HG03432 (cell line): ENCODE measurements at regions not wholly inside any gene's neighbourhood (a gene's known extent, or its start where the extent isn't known, plus 50 kb on each side); places are given as distances from the start of the nearest gene placed in this dataset.

Experiments used
- ATAC-seq: cut with Tn5 transposase; IDR thresholded peaks from one replicate; pipeline ENCODE4 v1.9.1; 2021; ENCODE audit warnings: mild to moderate bottlenecking, moderate library complexity; ENCODE audit not compliant: unreplicated experiment

DNA sequence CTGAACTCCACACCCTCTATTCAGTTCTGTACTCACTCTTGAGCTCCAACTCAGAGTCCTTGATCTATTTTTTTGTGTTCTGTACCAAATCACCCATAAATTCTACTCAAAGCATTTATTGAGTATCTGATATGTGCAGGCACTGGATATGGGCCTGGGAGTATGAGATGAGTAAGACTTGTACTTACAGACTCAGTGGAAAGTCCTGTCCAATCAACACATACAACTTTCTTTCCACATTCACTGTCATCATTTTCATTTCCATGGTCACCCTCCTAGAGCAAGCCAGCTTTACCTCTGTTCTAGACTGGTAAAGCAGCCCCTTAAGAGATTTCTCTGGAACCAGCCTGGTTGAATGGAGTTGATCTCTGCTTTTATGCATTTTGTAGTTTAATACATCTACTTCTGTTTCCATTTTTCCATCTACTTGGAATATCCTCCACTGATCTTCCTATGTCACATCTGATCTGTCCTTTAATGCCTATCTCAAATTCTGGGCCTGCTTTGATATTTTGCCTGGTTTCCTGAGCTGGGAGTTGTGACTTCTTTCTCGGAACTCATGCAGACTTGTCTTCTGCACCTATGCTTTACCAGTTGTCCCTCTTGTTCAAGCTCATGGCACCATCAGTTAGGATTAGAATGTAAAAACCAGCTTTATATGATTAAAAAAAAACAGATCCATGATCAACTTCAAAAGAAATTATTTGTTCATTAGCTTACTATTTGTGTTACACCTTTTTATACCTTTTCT, 96.9 kb upstream of the GLS start:
- no peak for ATAC-seq

DNA sequence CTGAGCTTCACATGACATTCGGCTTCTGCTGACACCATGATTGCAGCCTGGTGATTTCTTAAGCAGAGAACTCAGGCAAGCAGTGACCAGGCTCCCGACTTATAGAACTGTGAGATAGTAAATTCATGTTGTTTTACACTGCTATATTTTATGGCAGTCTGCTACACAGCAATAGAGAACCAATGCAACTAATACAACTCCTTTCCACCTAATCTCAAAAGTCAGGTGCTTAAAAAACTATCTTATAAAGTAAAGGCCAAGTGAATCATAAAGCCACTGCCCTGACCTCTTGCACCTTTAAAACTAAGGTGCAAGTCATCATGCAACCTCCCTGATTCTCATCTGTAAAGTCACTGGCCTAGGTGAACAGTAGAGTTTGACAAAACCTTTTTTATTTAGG, 95.3 kb upstream of the GLS start:
- no peak for ATAC-seq

DNA sequence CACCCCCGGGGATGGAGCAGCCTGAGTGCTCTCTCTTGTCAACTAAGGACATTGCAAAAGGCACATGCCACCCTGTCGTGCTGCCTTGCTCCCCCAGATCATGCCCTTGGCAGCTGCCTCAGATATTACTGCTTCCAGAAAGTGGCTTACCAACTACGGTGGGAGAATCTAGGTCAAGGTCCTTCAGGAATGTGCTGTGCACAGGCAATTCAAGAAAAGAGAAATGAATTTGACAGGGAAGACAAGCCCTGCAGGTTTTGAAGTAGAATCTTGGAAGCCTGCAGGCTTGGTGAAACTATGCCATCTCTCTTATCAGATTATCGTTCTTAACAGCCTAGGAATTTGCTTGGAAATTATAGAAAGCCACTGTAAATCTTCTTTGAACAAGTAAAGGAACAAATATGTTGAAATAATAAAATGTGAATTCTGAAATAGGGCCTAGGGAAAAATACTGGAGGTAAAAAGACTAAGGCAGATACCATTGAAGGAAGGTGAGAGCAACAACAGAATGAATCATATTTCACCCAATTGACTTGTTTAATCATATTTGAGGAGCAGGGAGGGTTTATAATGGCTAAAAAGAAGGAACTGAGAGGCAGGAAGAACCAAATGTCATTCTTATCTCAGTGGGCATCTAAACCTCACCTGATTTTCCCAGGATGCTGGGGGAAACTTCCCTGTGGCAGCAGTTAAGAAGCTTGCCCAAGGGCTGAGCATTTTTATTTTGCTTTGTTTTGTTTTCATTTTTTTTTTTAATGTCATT, 94.0 kb upstream of the GLS start:
- no peak for ATAC-seq

DNA sequence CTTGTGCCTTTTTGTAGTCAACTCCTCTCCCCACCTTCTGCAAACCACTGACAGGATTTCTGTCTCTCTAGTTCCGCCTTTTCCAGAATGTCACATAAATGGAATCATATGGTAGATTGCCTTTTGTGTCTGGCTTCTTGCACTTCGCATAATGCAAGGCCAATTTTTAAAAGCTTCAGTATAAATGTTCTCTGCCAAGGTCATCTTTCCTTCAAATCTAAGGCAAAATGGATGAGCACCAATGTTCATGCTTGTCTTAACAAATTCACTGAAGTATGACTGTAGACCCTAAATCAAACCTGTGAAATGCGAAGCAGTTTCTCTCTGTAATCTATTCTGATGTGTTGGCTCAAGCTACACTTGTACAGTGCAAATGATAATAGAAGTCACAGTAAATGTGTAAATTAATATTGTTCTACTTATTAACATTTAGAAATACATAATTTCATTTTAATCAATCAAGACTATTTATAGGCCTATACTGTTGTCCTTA, 92.8 kb upstream of the GLS start:
- no peak for ATAC-seq

DNA sequence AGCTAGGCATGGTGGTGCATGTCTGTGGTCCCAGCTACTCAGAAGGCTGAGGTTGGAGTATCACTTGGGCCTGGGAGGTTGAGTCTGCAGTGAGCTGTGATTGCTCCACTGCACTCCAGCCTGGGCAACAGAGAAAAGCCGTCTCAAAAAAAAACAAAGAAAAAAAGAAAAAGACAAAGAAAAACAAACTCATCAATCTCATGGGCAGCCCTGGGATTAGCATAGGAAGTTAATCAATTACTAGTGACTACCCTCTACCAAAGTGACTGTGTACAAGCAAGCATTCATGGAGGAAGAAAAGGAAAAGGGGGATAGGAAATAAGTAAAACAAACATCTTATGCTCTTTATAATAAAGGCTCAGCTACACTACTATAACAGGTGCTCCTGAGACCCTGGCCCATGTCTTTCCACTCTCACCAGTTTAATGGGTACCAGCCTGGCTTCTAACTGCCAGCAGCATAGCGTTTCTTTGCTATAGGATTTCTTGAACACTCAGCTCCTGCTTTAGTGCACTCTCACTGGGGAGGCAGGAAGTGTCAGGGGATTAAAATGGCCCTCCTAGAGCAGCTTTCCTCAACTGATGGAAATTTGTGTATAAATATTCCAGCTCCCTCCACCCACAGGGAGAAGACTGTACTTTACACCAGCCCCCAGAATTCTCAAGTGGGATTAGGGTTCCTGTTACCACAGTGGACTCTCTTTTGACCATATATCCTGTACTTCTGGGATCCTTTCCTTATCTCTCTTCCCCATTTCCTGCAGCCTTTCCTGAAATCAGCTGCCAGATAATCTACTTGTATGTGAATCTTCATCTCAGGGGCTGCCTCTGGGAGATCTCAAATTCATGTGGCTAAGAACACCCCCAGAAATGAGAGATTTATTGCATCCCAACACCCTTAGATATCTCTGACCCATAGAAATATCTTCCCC, 91.3 kb upstream of the GLS start:
- ATAC-seq: no peak

DNA sequence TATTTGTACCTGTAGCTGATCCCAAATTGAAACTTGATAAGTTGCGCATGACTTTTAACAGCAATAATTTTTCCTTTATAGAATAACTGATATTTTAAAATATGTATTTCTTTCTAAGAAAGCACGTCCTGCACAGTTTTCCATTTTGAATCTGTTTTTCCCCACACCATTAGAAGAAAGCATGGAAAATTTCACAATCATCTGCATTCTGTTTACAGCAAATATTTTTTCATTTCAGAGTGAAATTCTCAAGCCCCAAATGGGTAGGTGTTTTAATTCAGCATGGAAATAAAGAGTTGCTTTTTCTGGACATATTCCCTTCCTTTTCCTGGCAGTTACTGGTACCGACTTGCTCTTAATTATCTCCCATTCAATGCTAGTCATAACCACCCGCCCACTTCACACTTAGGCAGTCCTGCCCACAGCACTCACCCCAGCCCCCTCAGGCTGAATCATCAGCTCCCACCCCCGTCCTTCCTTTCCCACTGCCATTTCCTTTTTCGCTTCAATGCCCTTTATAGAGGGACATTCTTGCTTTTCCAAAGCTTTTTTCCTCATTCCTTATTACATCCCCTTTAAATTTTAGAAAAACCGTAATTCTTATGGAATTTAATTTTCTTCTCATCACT, 89.2 kb upstream of the GLS start:
- ATAC-seq: no peak

DNA sequence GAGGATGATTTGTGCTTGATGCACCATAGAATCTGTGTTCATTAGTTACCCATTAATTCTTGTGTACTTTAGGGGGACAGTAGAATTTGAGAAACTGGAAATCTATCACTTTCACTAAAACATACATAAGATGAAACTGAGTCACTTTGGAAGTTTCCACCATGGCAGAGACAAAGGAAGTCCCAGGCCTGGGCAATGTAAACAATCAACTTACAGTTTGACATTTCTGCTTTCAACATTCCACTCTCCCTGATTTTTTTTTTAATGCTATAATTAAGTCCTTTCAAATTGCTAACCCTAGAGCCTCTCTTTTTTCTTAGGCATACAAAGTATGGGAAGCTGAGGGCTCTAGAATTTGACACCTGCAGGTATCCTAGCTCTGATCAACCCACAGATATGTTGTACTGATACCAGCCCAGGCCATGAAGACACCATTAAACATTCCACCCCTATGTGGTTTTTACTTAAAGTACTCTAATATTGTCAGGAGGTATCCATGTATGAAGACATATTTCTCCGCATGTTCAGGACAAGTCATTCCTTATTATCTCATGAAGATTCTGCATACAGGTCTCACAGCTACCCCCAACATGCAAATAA, 88.5 kb upstream of the GLS start:
- ATAC-seq: no peak

DNA sequence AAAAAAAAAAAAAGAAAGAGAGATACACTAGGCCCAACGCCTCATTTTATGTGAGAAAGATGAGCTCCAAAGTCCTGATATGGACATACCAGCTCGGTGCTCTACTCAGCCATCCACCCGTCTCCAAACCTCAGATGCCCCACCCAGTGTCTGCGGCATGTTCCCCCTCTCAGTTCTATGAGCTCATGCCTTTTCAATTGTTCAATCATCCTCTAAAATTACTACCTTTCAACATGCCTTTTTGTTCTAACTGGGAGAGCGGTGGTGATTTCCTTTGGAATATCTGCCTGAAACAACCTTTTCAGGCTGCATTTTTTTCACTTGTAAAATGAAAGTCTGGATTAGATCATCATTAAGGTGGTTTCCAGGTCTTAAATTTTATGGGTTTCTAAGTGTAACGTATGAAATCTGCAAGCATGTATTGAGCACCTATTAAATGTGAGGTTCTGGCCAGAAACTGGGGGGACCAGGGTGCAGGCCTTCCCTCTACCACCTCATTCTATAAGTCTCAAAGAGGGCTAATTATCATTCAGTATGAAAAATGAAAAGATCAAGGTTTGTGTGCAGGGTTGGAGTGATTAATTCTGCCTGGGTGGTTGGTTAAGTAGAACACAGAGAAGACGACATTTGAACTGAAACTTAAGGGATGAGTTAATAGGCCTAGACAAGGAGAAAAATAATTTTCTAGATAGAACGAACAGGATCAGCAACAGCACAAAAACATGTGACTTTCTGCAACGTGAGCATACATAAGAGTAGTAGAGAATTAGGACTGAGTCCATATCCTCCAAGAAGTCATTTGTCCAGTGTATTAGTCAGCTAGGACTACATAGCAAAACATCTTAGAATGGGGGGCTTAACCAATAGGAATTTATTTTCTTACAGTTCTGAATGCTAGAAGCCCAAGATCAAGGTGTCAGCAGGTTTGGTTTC, 87.4 kb upstream of the GLS start:
- ATAC-seq: no peak

DNA sequence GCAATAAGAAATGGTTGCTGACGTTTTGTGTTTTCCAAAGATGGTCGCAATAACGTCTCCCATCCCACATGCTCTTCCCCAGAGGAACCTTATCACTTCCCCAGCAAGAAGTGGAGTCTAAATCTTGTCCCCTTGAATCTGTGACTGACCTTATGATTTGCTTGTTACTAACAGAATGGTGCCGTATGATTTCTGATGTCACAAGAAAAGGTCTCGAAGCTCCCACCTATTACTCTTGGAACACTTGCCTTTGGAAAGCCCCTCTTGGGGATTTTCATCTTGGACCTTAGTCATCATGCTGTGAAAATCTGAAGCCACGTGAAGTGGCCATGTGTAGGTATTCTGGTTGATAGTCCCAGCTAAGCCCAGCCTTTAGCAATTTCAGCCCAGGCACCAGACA, 86.2 kb upstream of the GLS start:
- no peak for ATAC-seq

DNA sequence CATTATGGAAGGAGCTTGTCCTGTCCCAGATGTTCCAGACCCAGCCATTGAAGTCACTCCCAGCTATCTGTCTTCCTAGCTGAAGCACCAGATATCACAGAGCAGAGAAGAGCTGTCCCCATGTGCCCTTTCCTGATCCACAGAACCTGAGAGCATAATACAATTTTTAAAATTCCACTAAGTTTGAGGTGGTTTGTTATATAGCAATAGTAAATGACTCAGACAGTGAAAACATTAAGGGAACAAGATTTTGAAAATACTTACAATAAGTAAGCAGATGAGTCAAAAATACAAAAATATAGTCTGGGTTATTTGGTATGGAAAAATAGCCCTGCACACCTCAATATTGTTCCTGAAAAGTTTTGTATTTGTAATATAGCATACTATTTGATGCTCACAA, 85.8 kb upstream of the GLS start:
- no peak for ATAC-seq

DNA sequence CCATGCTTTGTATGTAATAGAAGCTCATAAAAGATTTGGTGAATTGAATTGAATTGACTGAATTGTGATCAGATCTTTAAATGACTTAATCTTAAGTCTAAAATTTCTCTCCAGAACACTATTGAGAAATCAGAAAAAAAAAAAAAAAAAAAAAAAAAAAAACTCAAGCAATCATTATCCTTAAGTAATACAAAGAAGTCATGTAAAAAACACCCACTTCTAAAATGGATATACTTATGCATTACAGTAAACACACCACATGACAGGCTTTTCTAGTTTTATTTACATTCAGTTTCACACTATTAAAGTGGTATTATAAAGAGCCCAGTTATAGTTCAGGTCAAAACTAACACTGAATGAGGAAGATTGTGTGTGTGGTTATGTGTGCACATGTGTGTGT, 84.9 kb upstream of the GLS start:
- ATAC-seq: no peak

DNA sequence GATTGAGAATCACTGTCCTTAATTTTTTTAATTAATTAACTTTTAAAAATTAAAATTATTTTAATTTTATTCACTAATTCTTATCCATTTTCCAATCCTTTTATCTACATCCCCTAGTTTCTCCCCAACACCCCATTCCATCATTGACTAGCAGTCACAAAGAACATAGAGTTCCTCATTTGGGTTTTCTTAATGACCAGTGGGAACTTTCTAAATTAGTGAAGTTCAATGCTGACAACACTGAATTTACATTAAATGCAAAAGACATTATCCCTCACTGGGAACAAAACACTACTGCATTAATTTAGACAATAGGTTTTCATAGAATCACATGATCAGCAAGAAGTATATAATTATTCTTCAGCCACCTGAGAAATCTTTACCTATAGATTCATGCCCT, 80.6 kb upstream of the GLS start:
- no peak for ATAC-seq

DNA sequence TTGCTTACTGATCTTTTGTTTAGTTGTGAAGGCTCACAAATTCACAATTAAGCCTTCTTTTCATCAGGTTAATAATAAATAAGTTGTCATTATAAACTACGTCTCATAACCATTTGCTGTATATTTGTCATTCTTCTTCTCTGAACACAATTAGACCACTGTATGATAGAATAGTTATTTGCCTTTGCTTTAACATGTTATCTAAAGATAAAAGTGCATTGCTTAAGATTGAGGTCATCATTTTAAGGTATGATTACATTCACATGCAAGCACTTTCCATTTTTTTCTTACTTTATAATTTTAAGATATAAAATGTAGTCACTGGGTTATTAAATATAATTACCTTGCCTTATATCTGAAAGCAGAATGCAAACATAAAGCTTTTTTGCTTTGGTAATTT, 80.1 kb upstream of the GLS start:
- ATAC-seq: no peak

DNA sequence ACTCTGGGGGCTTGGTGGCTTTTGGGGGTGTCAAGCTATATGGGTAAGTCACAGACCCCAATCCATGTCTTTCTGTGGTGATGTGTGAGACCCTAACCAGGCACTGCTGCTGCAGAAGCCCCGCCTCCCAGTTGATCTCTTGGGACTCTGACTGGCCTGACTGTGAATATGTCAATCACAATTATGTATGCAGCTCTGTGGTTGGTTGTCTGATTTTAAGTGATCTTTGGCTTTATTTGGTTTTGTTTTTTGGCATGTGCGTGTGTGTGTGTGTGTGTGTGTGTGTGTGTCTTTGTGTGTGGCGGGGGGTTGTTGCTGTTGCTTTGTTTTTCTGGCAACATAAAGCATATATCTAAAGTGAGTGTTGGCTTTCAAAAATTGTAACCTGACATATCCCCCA, 78.5 kb upstream of the GLS start:
- ATAC-seq: no peak

DNA sequence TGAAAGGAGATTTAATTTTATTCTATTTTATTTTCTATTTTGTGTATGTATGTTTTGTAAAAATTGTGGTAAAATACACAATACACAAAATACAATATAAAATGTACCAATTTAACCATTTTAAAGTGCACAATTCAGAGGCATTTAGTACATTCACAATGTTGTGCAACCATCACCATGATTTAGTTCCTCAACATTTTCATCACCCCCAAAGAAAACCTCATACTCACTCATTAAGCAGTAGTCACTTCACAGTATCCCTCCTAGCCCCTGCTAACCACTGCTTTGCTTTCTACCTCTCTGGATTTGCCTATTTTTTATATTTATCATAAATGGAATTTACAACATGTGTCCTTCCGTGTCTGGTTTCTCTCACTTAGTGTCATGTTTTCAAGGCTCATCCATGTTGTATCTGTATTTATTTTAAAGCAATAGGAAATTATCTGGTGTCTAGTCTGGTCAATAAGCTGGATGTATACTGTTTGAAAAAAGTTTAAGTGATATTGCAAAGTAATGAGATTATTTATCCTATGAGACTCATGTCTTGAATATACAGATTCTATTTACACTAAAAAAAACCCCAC, 77.9 kb upstream of the GLS start:
- no peak for ATAC-seq

DNA sequence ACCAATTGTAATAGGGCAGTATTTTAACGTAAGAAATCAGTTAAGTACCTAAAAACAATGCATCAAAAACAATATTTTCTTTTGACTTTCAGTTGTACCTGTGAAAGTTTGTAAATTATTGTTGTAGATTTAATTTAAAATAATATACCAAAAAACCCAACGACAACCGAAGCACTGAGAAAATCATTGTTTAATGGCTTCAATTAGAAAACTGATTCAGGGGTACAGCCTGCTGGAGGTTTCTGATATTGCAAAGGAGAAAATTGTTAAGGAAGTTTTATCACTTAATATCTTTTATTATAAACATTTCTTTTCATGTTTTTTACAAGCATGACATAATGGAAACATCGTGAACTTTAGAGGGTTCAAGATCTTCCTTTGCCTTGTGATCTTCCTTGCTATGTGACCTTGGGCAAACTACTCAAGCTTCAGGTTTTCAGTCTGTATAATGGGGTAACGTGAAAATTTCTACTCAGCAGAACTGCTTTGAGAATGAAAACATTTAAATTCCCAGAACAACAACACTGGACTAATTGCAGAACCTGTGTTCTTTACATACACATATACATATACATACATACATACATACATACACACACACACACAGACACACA, 76.3 kb upstream of the GLS start:
- ATAC-seq: no peak

DNA sequence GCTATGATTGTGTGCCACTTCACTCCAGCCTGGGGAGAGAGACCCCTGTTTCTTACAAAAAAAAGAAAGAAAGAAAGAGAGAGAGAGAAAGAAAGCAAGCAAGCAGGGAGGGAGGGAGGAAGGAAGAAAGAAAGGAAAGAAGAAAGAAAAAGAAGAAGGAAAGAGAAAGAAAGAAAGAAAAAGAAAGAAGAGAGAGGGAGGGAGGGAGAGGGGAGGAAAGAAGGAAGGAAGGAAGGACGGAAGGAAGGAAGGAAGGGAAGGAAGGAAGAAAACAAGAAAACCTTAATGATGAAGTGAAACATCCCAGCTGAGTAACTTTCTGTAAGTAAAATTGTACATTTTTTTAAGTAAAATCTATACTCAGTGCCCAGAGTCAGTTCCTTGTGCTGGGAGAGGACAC, 75.5 kb upstream of the GLS start:
- no peak for ATAC-seq

DNA sequence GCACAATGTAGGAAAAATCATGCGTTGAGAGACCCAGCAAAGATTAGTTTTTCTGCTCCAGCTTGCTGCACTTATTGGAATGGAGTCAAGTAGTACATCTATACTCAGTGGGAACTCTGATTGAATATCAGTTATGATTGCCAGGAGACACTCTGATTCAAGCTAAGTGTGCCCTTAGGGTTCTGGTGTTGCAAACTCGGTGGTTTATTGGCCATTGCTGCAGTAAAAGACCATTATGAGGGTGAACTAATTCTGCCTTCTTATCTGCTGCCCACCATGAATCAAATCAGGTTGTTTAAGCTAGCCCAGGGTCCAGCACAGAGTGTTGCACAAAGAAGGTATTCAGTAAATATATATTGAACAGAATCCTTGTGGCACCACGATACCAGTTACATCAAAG, 74.8 kb upstream of the GLS start:
- no peak for ATAC-seq

DNA sequence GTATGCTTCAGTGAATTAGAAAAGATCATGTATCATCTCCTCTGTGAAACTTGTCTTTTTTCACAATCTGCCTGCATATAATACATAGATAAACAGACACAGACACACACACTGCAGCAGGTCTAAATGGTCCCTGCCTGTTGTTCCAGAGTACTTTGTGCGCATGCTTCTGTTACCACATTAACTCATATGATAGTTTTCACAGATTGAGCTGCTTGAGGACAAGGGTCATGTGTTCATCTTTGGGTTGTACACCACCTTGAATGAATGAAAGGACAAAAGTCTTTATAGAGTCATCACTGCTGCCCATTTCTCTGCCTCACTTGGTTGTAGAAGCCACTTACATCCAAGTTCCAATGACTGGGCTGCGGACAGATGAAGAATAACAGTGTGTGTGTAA, 72.7 kb upstream of the GLS start:
- ATAC-seq: no peak
